ENCODE measurements at regions not wholly inside any gene's neighbourhood (a gene's known extent, or its start where the extent isn't known, plus 50 kb on each side); places are given as distances from the start of the nearest gene placed in this dataset.
"Not testable (repeated sequence)": the region's sequence is repeated elsewhere in the genome, so short reads cannot be mapped to it uniquely, and the experiment has no call there.

GRCh38 chr7:51927738-51928137, 611.1 kb upstream of the COBL start:
- no peak for DNase-seq (ENCODE audit: low spot score)

GRCh38 chr7:51918581-51918980, 602.0 kb upstream of the COBL start:
- DNase-seq (ENCODE audit: low spot score) = no peak

- no peak for DNase-seq (ENCODE audit: low spot score)
Observed at GRCh38 chr7:51901489-51901840, 584.9 kb upstream of the COBL start.

- DNase-seq (ENCODE audit: low spot score) = not testable (repeated sequence)
Observed at GRCh38 chr7:51900755-51901488, 584.3 kb upstream of the COBL start.

GRCh38 chr7:51899611-51900010, 583.0 kb upstream of the COBL start:
- DNase-seq (ENCODE audit: low spot score) = no peak

GRCh38 chr7:51882412-51882811, 565.8 kb upstream of the COBL start:
- no peak for DNase-seq (ENCODE audit: low spot score)

GRCh38 chr7:51881309-51881708, 564.7 kb upstream of the COBL start:
- no peak for DNase-seq (ENCODE audit: low spot score)

GRCh38 chr7:51878865-51879264, 562.3 kb upstream of the COBL start:
- DNase-seq (ENCODE audit: low spot score) = no peak

- no peak for DNase-seq (ENCODE audit: low spot score)
Observed at GRCh38 chr7:51869452-51869851, 552.8 kb upstream of the COBL start.

GRCh38 chr7:51867117-51867516, 550.5 kb upstream of the COBL start:
- DNase-seq (ENCODE audit: low spot score) = no peak

GRCh38 chr7:51860305-51860704, 543.7 kb upstream of the COBL start:
- DNase-seq (ENCODE audit: low spot score) = no peak

- DNase-seq (ENCODE audit: low spot score) = no peak
Observed at GRCh38 chr7:51850126-51850525, 533.5 kb upstream of the COBL start.

- DNase-seq (ENCODE audit: low spot score) = no peak
Observed at GRCh38 chr7:51847461-51848134, 531.0 kb upstream of the COBL start.

- not testable (repeated sequence) for DNase-seq (ENCODE audit: low spot score)
Observed at GRCh38 chr7:51839130-51839529, 522.5 kb upstream of the COBL start.

- DNase-seq (ENCODE audit: low spot score) = no peak
Observed at GRCh38 chr7:51827631-51828030, 511.0 kb upstream of the COBL start.

- DNase-seq (ENCODE audit: low spot score) = no peak
Observed at GRCh38 chr7:51824050-51824449, 507.4 kb upstream of the COBL start.

GRCh38 chr7:51823437-51823836, 506.8 kb upstream of the COBL start:
- DNase-seq (ENCODE audit: low spot score) = no peak

- no peak for DNase-seq (ENCODE audit: low spot score)
Observed at GRCh38 chr7:51817694-51818225, 501.2 kb upstream of the COBL start.

- DNase-seq (ENCODE audit: low spot score) = not testable (repeated sequence)
Observed at GRCh38 chr7:51805783-51806431, 489.3 kb upstream of the COBL start.

GRCh38 chr7:51802718-51803117, 486.1 kb upstream of the COBL start:
- no peak for DNase-seq (ENCODE audit: low spot score)

- no peak for DNase-seq (ENCODE audit: low spot score)
Observed at GRCh38 chr7:51797371-51797770, 480.8 kb upstream of the COBL start.

GRCh38 chr7:51792796-51793195, 476.2 kb upstream of the COBL start:
- no peak for DNase-seq (ENCODE audit: low spot score)

- DNase-seq (ENCODE audit: low spot score) = no peak
Observed at GRCh38 chr7:51789489-51789888, 472.9 kb upstream of the COBL start.
